ENCODE measurements at regions not wholly inside any gene's neighbourhood (a gene's known extent, or its start where the extent isn't known, plus 50 kb on each side); places are given as distances from the start of the nearest gene placed in this dataset.

DNA sequence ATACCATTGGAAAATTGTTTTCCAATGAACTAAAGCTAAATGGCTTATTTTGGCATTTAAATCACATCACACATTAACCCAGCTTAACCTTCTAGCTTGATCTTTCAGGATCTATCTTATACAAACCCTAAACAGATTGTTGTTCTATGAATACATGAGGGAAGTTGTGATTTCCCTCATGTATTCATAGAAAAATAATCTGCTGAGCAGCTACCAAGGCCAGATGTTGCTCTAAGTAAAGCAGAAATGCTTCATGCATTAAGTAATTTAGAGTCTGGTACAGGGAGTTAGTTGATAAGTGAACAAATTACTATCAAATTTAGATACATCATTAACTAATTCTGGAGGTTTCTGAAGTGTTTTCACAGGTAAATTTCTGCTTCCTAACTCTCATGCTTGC lies 204.6 kb upstream of the ANO3 start:
- DNase-seq, result no peak

- DNase-seq, result no peak
Measured at GRCh38 chr11:26131406-26131805, 200.5 kb upstream of the ANO3 start.

GRCh38 chr11:26134053-26134452 lies 197.9 kb upstream of the ANO3 start:
- DNase-seq, result no peak

DNA sequence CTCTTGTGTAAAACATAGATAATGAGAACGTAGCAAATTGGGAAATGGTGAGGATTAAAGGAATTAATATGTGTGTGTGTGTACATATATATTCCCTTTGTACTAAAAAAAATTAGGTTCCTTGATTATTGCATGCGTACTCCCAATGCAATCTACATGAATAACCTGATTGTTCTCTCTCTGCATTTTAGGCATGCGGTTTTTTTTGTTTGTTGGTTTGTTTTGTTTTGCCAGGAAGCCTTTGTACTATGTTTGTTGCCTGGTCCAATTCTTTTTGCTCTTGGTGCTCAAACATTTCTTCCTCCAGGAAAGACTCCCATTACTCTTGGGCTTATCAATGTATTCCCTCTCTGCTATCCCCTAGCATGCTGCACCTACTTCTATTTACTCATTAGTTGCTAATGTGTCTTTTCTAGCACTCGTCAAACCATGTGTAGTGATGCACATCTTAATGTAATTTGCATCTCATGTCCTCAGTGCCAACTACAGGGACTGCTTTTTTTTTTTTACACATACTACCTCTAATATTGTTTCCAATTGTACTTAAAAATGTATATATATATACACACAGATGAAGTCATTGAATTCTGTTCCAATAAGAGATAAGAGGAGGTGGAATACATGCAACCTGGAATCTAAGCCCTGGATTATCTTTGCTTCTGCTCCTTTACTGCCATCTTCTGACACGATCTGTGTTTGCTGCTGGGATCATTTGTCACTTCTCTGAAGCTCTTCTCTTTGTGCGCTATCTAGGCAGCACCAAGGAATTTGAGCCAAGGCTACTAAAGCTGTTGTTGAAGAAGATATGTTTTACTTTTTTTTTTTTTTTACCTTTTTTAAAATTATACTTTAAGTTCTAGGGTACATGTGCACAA lies 197.2 kb upstream of the ANO3 start:
- no peak for DNase-seq

- DNase-seq, result no peak
Measured at GRCh38 chr11:26137651-26138050, 194.3 kb upstream of the ANO3 start.

DNA sequence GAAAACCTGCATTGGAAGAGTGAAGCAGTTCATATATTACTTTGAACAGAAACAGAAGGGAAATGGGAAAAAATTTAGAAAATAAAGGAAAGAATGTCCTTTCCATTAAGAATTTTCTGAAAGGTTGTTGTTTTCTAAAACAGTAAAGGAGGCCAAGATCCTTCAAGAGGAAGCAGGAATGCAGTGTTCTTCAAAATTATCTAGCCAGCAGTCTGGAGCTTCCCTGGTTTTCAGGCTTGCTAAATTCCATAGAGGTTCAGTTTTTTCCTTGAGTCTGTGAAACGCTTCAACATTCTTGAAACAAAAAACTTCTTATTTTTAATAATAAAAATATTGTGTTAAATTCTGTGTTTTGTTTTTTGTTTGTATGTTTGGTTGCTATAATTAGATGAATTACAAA lies 189.0 kb upstream of the ANO3 start:
- DNase-seq, result no peak

DNA sequence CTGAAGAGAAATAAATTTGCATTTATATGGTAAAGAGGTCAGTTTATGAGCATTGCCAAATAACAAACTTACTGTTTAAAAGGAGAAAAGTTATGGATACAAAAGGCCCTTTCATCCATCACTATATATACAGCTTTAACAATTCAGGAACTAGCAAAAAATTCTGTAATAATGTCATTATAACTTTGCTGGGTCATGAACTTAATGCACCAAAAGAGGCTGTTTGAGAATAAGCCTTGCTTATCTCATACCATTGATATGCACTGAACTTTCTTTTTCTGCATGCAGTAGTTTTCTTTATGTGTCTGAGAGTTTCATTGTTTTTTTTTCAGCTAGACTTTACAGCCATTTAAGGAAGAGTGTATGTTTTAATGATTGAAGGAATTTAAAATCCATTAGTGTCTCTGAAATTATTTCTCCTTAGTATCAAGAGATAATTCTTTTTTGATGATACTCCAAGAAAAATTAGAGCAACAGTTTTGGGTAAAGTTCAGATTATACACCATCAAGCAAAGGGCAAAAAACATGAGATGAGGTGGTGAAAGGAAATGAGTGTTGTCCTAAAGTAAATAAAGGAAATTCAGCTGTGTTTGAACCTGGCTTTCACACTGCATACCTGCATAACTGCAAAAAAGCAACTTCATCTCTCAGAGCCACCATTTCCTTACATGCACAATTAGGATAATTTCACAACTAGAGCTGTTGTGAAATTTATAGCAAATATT lies 188.2 kb upstream of the ANO3 start:
- no peak for DNase-seq

DNA sequence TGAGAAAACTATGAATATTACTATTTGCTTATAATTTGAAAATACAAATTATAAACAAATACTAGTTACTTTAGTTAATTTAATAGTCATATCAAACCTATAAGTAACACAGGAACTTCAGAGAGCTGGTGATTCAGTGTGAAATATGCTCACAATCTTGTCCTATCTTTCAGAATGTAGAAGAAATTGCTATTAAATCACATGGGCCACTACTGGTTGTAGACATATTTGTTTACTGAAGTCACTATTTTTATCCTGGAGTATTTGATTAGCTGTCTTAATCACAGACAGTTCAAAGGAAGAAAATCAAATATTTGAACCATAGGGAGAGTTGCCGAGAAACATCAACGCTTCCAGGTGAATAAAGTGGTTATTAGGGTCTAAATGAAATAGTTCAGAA lies 187.6 kb upstream of the ANO3 start:
- DNase-seq, result no peak

GRCh38 chr11:26144911-26145310 lies 187.0 kb upstream of the ANO3 start:
- no peak for DNase-seq

GRCh38 chr11:26149585-26149984 lies 182.3 kb upstream of the ANO3 start:
- DNase-seq, result no peak

DNA sequence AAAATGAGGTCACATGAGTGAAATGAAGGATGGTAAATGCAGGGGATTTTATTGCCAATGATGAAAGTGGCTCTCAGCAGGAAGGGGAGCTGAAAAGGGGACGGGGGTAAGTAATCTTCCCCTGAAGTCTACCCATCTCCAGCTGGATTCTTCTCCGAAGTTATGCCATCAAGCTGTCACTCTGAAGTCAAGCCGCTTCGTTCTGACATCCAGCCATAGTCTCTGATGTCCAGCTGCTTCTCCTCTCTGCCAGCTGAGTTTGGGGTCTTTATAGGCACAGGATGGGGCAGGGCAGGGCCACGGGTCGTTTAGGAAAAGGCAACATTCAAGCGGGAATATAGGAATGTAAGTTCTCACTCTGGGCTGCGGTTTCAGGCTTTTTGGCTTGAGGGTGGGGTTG lies 181.9 kb upstream of the ANO3 start:
- DNase-seq, result no peak

DNA sequence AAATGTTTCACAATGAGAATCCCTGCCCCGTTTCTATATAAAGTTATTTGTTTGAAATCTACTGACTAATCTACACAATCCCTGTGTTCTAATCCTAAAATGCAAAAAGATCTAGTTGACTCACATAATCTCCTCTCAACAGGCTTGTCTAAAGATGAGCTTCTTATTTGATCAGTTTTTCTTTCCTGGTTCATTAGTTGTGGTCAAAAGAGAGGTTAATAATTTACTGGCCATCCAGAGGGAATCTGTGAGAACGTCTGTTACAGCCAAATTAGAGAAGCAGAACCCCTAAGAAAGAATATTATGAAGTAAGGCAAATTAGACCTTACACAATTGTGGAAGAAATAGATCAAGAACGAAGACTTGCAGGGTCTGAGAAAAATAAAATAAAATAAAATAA lies 173.7 kb upstream of the ANO3 start:
- DNase-seq, result no peak

DNA sequence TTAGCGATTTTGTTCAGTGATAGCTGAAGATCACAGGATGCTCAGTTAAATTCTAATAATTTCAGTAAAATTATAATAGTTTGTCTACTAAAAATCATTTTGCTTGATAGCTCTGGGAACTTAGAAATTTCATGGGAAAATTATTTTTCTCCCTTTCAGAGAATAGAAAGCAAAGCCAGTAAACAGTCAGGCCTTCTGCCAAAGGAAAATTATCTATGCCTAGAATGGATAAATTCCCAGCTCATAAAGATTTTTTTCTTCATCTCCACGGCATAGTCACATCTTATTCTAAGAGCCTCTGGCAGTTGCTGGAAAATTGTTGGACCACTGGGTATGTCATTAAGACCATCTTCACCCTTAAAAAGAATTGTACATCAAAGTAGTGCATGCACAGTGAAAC lies 169.6 kb upstream of the ANO3 start:
- no peak for DNase-seq

DNA sequence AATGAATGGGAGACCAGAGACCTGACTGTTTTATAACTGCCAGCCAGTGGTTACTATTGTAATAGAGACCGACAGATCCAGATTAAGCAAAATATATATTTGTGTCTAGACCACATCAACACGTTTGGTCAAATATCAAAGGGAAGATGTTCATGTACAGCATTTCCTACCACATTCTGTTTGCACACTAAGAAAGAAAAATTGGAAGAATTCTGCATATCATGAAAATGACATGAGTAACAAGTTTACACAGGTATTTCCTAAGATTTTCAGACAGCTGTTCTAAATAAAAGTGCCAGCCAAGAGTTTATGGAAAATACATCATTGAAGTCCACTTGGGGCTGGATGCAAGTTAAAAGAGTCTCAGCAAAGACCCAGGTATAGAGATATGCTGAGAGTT lies 145.5 kb upstream of the ANO3 start:
- DNase-seq, result no peak

- DNase-seq, result peak; percentile 51
Measured at GRCh38 chr11:26187639-26188038, 144.3 kb upstream of the ANO3 start.

GRCh38 chr11:26188554-26188953 lies 143.4 kb upstream of the ANO3 start:
- peak; percentile 18 for DNase-seq

GRCh38 chr11:26191193-26191592 lies 140.7 kb upstream of the ANO3 start:
- no peak for DNase-seq

DNA sequence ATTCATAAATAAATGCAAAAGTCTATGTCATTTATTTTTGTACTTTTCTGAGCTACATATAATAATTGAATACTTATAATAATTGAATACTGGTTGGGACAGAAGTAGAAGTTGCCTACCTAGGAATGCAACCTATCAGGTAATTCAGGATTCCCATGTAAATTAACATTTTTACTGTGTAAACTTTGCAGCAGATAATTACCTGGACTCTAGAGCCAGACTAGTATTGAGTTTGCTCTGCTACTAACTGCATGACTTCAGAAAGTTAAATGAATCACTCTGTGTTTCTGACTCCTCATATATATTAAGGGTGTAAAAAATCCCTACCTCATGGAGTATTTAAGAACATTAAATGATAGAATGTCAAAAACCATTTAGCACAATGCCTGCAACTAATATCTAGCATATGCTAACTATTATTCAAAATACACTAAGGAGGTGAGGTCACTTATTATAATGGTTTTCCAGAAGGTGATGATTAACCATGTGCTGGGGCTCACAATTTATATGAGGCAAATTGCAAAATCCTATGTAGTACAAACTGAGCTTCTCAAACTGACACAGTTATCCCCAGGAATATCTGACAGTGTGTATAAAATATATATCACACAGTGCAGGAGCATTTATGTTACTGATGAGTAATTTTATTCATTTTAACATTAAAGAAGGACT lies 138.1 kb upstream of the ANO3 start:
- DNase-seq, result no peak

DNA sequence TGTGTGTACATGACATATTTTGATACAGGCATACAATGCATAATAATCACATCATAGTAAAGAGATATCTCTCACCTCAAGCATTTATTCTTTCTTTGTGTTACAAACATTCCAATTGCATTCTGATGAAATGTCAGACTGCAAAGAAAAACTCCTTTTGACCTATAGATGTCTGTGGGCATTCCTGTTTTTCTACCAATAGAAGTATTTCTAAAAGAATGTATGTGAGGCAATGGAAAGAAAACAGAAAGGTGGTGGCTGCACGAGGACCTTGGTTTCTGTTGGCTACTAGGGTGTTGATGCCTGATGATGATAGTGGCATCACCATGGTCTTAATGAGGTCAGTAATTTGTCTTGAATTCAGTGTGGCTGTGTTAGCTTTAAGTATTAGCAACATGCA lies 137.0 kb upstream of the ANO3 start:
- DNase-seq, result no peak

DNA sequence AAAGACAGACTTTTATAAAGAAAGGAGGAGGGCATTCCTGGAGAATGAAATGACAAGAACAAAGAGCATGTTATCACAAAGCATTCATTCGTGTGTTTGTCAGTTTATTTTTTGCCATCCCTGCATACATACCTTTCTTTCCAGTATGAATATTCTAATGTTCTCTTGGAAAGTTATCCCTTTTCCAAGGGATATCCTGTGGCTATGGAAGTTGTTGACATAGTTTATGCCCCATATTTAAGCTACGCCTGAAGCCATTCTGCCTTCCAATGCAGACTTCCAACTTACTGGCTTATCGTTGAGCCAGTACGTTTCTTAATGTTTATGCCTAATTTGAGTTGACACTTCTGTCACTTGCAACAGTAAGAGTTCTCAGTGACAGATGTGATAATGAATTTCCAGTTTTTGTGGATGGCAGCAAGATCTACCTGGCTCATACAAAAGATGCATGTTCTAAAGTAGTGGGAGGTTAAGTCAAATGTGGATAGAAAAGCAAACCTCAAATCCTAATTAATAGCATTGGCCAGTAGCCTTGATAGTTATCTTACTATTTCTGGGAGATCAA lies 133.3 kb upstream of the ANO3 start:
- DNase-seq, result no peak

- no peak for DNase-seq
Measured at GRCh38 chr11:26199331-26200095, 132.4 kb upstream of the ANO3 start.

GRCh38 chr11:26201411-26201810 lies 130.5 kb upstream of the ANO3 start:
- no peak for DNase-seq

- no peak for DNase-seq
Measured at GRCh38 chr11:26202754-26203153, 129.2 kb upstream of the ANO3 start.

Data from amniotic stem cell (primary cell).